IMR-90 (cell line): ENCODE measurements at regions not wholly inside any gene's neighbourhood (a gene's known extent, or its start where the extent isn't known, plus 50 kb on each side); places are given as distances from the start of the nearest gene placed in this dataset.

Source experiments
- ATAC-seq: fragments of 200-7000 bp; cut with Tn5 transposase; 2 replicates; pipeline ENCODE4 v1.9.1; 2020; ENCODE audit warnings: low read depth, mild to moderate bottlenecking, moderate library complexity
- BruUV-seq: library from RNA; stranded (reverse); fragments of 400-500 nt; replicated peaks from 2 replicates; lab custom pipeline; 2021; lab: Mats Ljungman, UMichigan
- CTCF ChIA-PET: fragments of 300-600 bp; formaldehyde crosslinking; extraction: SDS; loops from one replicate; lab custom pipeline; 2021; ENCODE audit warnings: antibody characterized with exemption; lab: Yijun Ruan, JAX
- POLR2A ChIA-PET: fragments of 300-600 bp; sonication (Branson Sonifier 250); formaldehyde crosslinking; loops from one replicate; lab custom pipeline; 2022; ENCODE audit warnings: antibody characterized with exemption; ENCODE audit not compliant: unreplicated experiment; lab: Charles Lee
- DNase-seq: peaks from one replicate; pipeline ENCODE4 v3.0.0; 2013
- H2AFZ ChIP-seq: replicated peaks from 2 replicates; pipeline ENCODE3; 2013; ENCODE audit warnings: low read length, mild to moderate bottlenecking; ENCODE audit not compliant: poor library complexity
- H2AK5ac ChIP-seq: 2 replicates; pipeline ENCODE4 v1.6.1; 2013; ENCODE audit warnings: low read depth, low read length, inconsistent platforms
- H2AK9ac ChIP-seq: replicated peaks from 2 replicates; pipeline ENCODE3; 2013; ENCODE audit warnings: mild to moderate bottlenecking, low read depth, low read length, moderate library complexity; ENCODE audit not compliant: poor library complexity
- H2BK120ac ChIP-seq: 2 replicates; pipeline ENCODE4 v1.6.1; 2013; ENCODE audit warnings: low read depth, low read length, inconsistent platforms
- H2BK15ac ChIP-seq: 3 replicates; pipeline ENCODE4 v1.6.1; 2013; ENCODE audit warnings: low read depth, low read length, inconsistent platforms
- H2BK20ac ChIP-seq: 2 replicates; pipeline ENCODE4 v1.6.1; 2013; ENCODE audit warnings: low read depth, mild to moderate bottlenecking, inconsistent platforms, low read length, moderate library complexity
- H2BK5ac ChIP-seq: 2 replicates; pipeline ENCODE4 v1.6.1; 2013; ENCODE audit warnings: mild to moderate bottlenecking, low read depth, low read length, inconsistent platforms; ENCODE audit not compliant: poor library complexity, severe bottlenecking
- H3K14ac ChIP-seq: replicated peaks from 2 replicates; pipeline ENCODE4 v1.6.1; 2013; ENCODE audit warnings: low read depth, low read length, inconsistent platforms
- H3K18ac ChIP-seq: 2 replicates; pipeline ENCODE4 v1.6.1; 2013; ENCODE audit warnings: low read depth, low read length, control low read depth
- H3K23ac ChIP-seq: 2 replicates; pipeline ENCODE4 v1.6.1; 2013; ENCODE audit warnings: low read depth, low read length, inconsistent platforms
- H3K27ac ChIP-seq: 2 replicates; pipeline ENCODE4 v1.5.1; 2013; ENCODE audit warnings: mild to moderate bottlenecking, control low read depth, low read length; ENCODE audit not compliant: insufficient read depth
- H3K27me3 ChIP-seq: 2 replicates; pipeline ENCODE4 v1.6.1; 2013; ENCODE audit warnings: low read length; ENCODE audit not compliant: control insufficient read depth, insufficient read depth
- H3K36me3 ChIP-seq: 2 replicates; pipeline ENCODE4 v1.6.1; 2013; ENCODE audit warnings: low read length, mixed read lengths; ENCODE audit not compliant: control insufficient read depth, insufficient read depth
- H3K4ac ChIP-seq: 2 replicates; pipeline ENCODE4 v1.6.1; 2013; ENCODE audit warnings: low read depth, low read length, inconsistent platforms
- H3K4me1 ChIP-seq: 2 replicates; pipeline ENCODE4 v1.6.1; 2013; ENCODE audit warnings: low read length, mixed read lengths; ENCODE audit not compliant: control insufficient read depth, insufficient read depth
- H3K4me2 ChIP-seq: 2 replicates; pipeline ENCODE4 v1.6.1; 2013; ENCODE audit warnings: low read depth, mild to moderate bottlenecking, control low read depth, low read length, moderate library complexity
- H3K4me3 ChIP-seq: 2 replicates; pipeline ENCODE4 v1.5.1; 2013; ENCODE audit warnings: low read depth, mild to moderate bottlenecking, control low read depth, low read length, moderate library complexity; ENCODE audit not compliant: insufficient read depth
- H3K56ac ChIP-seq: 2 replicates; pipeline ENCODE4 v1.6.1; 2013; ENCODE audit warnings: low read length, inconsistent platforms; ENCODE audit not compliant: insufficient read depth; ENCODE audit errors: extremely low read depth
- H3K79me1 ChIP-seq, 2 experiments: 2 replicates each; pipeline ENCODE4 v1.6.1; 2013; ENCODE audit warnings: low read length in 2 of 2, inconsistent platforms in 1 of 2, low read depth in 1 of 2
- H3K9ac ChIP-seq: 2 replicates; pipeline ENCODE4 v1.6.1; 2013; ENCODE audit warnings: low read depth, low read length, control low read depth
- H3K9me1 ChIP-seq: 2 replicates; pipeline ENCODE4 v1.6.1; 2013; ENCODE audit warnings: low read length, inconsistent platforms; ENCODE audit not compliant: insufficient read depth
- H3K9me3 ChIP-seq: 2 replicates; pipeline ENCODE4 v1.6.1; 2013; ENCODE audit warnings: low read length; ENCODE audit not compliant: control insufficient read depth, insufficient read depth
- H4K20me1 ChIP-seq: 2 replicates; pipeline ENCODE4 v1.6.1; 2013; ENCODE audit warnings: low read length, inconsistent platforms; ENCODE audit not compliant: insufficient read depth
- H4K5ac ChIP-seq: 2 replicates; pipeline ENCODE4 v1.6.1; 2013; ENCODE audit warnings: mild to moderate bottlenecking, low read depth, low read length, control low read depth
- H4K8ac ChIP-seq, 2 experiments: 2 replicates each; pipeline ENCODE4 v1.6.1; 2013; ENCODE audit warnings: low read depth in 2 of 2, low read length in 2 of 2, control low read depth in 1 of 2, inconsistent platforms in 1 of 2
- H4K91ac ChIP-seq: 2 replicates; pipeline ENCODE4 v1.6.1; 2013; ENCODE audit warnings: low read depth, low read length, inconsistent platforms; ENCODE audit not compliant: insufficient read depth
- POLR2A ChIP-seq: IDR thresholded peaks from 2 replicates; pipeline ENCODE4 v1.6.1; 2012; ENCODE audit warnings: mild to moderate bottlenecking, low read depth, low read length
- dilution Hi-C: fragments of 300-500 bp; cut with HindIII; formaldehyde crosslinking; loops from one replicate; pipeline ENCODE4 v1.14.3; 2018; ENCODE audit warnings: low sequenced_read_pairs; ENCODE audit not compliant: unreplicated experiment
- in situ Hi-C: fragments of 300-500 bp; cut with MboI; formaldehyde crosslinking; loops from 3 replicates; pipeline ENCODE4 v1.14.3; 2019; ENCODE audit warnings: low sequenced_read_pairs, inconsistent platforms, mixed read lengths
- intact Hi-C: fragments of 100-400 bp; cut with micrococcal nuclease; formaldehyde crosslinking; loops from 2 replicates; pipeline ENCODE4 v1.10.0; 2022

- Histone ChIP-seq H3K27ac (no peak overlapping the region), H3K4me1 (no peaks in the 10 kb centered on the region), H3K79me1 (no peaks in the 10 kb centered on the region), H3K9me1 (no peaks in the 10 kb centered on the region), H3K23ac (no peak overlapping the region), H3K9ac (no peak overlapping the region), H2BK120ac (no peak overlapping the region), H3K27me3 (peaks cover 2% of the 10 kb centered on the region; the same call in 1 of the 2 replicates), H3K4me3 (no peak overlapping the region), H2AK9ac (no peak overlapping the region), H3K18ac (no peak overlapping the region), H4K91ac (no peak overlapping the region), H2AK5ac (no peak overlapping the region), H3K36me3 (no peaks in the 10 kb centered on the region), H3K14ac (no peak overlapping the region), H2BK5ac (no peak overlapping the region), H3K9me3 (no peaks in the 10 kb centered on the region), H4K5ac (no peak overlapping the region), H4K20me1 (no peaks in the 10 kb centered on the region), H2AFZ (no peak overlapping the region), H2BK20ac (no peak overlapping the region), H2BK15ac (no peak overlapping the region), H4K8ac (no peak overlapping the region), H3K56ac (no peak overlapping the region), H3K4ac (no peak overlapping the region), H3K4me2 (no peak overlapping the region)
- TF ChIP-seq POLR2A: no peak
- ATAC-seq: no peak
- dilution Hi-C loops (no loop called here), in situ Hi-C loops (no loop called here), intact Hi-C loops (loop anchor here (10.0 kb wide), 1 partner anchor 344 kb away; no protein-coding TSS in a partner anchor)
- ChIA-PET POLR2A (no interaction called here), CTCF (no interaction called here)
- DNase-seq: no peak
- no TSS peak for BruUV-seq
Measured at GRCh38 chr5:125981016-125981415, 442.2 kb upstream of the GRAMD2B start.
